C4-2B (cell line): ENCODE measurements at regions not wholly inside any gene's neighbourhood (a gene's known extent, or its start where the extent isn't known, plus 50 kb on each side); places are given as distances from the start of the nearest gene placed in this dataset.

Source experiments
- ZFX ChIP-seq: fragments of 450-650 bp; IDR thresholded peaks from 2 replicates; pipeline ENCODE4 v1.6.1; 2017
- TF ChIP-seq, protein P1 (sequence below): fragments of 450-650 bp; conservative IDR thresholded peaks from 2 replicates; pipeline ENCODE4 v1.5.1; 2017; ENCODE audit warnings: mild to moderate bottlenecking

DNA sequence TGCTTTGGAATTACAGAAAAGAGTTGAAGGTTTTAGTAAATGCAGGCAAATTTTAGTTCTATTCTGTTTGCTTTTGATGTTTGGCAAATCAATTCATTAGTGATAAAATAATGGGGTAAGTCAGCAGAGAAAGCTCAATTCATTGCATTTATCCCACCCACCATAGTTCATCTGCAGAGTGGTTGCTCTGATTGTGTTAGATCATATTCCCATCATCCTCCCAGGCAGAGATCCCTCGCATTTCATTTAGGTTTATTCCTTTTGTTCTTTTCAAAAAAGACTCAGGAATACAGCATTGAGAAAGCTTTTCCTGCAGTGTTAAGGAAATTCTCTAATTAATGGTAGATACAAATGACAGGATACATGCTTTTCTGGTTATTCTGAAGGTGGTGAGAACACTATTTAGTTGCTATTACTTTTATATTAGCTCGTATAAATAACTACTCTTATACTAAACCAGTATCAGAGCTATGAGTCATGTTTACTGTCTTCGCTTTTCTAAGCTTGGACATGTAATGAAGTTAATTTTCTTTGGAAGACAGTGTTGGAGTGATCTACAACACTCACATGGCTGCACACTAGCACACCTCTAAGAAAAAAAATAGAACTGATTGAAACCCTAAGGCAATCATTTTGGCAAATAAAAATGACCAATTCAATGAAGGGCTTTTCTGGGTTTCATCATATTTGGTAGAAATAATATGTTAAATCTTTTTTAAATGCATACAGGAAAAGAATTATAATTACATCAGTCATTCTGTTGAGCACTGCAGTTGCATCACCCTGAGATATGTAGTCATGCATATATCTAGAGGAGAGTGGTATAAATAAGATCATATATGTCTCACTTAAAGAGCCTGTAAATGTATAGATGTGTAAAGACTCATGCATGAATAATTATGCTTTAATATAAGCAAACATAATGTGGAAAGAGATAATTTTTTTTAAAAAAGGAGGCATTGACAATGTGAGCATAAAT, 351.6 kb downstream of the PCDH7 start:
- TF ChIP-seq, protein P1, sequence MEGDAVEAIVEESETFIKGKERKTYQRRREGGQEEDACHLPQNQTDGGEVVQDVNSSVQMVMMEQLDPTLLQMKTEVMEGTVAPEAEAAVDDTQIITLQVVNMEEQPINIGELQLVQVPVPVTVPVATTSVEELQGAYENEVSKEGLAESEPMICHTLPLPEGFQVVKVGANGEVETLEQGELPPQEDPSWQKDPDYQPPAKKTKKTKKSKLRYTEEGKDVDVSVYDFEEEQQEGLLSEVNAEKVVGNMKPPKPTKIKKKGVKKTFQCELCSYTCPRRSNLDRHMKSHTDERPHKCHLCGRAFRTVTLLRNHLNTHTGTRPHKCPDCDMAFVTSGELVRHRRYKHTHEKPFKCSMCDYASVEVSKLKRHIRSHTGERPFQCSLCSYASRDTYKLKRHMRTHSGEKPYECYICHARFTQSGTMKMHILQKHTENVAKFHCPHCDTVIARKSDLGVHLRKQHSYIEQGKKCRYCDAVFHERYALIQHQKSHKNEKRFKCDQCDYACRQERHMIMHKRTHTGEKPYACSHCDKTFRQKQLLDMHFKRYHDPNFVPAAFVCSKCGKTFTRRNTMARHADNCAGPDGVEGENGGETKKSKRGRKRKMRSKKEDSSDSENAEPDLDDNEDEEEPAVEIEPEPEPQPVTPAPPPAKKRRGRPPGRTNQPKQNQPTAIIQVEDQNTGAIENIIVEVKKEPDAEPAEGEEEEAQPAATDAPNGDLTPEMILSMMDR = no peak
- no peak for TF ChIP-seq ZFX
